SW 1271 (cell line): ENCODE measurements at regions not wholly inside any gene's neighbourhood (a gene's known extent, or its start where the extent isn't known, plus 50 kb on each side); places are given as distances from the start of the nearest gene placed in this dataset.

Source experiments
- DNase-seq, 2 experiments: peaks; one replicate each; lab custom pipeline; 2025; lab: John Stamatoyannopoulos, UW

- no peak for DNase-seq
Measured at GRCh38 chr18:38909972-38910371, 1344.4 kb upstream of the CELF4 start.

- no peak for DNase-seq
Measured at GRCh38 chr18:38902796-38903195, 1337.2 kb upstream of the CELF4 start.

GRCh38 chr18:38900445-38900844, 1334.8 kb upstream of the CELF4 start:
- DNase-seq = no peak

GRCh38 chr18:38900031-38900430, 1334.4 kb upstream of the CELF4 start:
- DNase-seq = no peak

GRCh38 chr18:38899252-38899651, 1333.7 kb upstream of the CELF4 start:
- no peak for DNase-seq

- DNase-seq = no peak
Measured at GRCh38 chr18:38898167-38898566, 1332.6 kb upstream of the CELF4 start.

GRCh38 chr18:38895560-38895959, 1330.0 kb upstream of the CELF4 start:
- DNase-seq = no peak

- DNase-seq = no peak
Measured at GRCh38 chr18:38887671-38888020, 1322.0 kb upstream of the CELF4 start.

GRCh38 chr18:38886861-38887670, 1321.5 kb upstream of the CELF4 start:
- DNase-seq = no peak

GRCh38 chr18:38886235-38886634, 1320.6 kb upstream of the CELF4 start:
- no peak for DNase-seq

GRCh38 chr18:38884050-38884449, 1318.5 kb upstream of the CELF4 start:
- DNase-seq = no peak

GRCh38 chr18:38883111-38883510, 1317.5 kb upstream of the CELF4 start:
- DNase-seq = no peak

GRCh38 chr18:38879871-38880270, 1314.3 kb upstream of the CELF4 start:
- DNase-seq = no peak

- DNase-seq = no peak
Measured at GRCh38 chr18:38872342-38872741, 1306.7 kb upstream of the CELF4 start.

- no peak for DNase-seq
Measured at GRCh38 chr18:38868757-38869156, 1303.2 kb upstream of the CELF4 start.

GRCh38 chr18:38867680-38868079, 1302.1 kb upstream of the CELF4 start:
- no peak for DNase-seq

- DNase-seq = no peak
Measured at GRCh38 chr18:38851526-38851925, 1285.9 kb upstream of the CELF4 start.

GRCh38 chr18:38847326-38847725, 1281.7 kb upstream of the CELF4 start:
- no peak for DNase-seq

- DNase-seq = no peak
Measured at GRCh38 chr18:38843291-38843690, 1277.7 kb upstream of the CELF4 start.

GRCh38 chr18:38826247-38826646, 1260.6 kb upstream of the CELF4 start:
- DNase-seq = no peak

GRCh38 chr18:38811209-38811608, 1245.6 kb upstream of the CELF4 start:
- no peak for DNase-seq

GRCh38 chr18:38810789-38811188, 1245.2 kb upstream of the CELF4 start:
- no peak for DNase-seq

GRCh38 chr18:38807915-38808314, 1242.3 kb upstream of the CELF4 start:
- no peak for DNase-seq

GRCh38 chr18:38805256-38805655, 1239.7 kb upstream of the CELF4 start:
- no peak for DNase-seq
